Glomerular endothelial cell (primary cell): ENCODE measurements at regions not wholly inside any gene's neighbourhood (a gene's known extent, or its start where the extent isn't known, plus 50 kb on each side); places are given as distances from the start of the nearest gene placed in this dataset.

Experiments used
- DNase-seq: peaks from one replicate; pipeline ENCODE4 v3.0.0-alpha.2; 2011; ENCODE audit warnings: low read depth, low spot score; ENCODE audit errors: extremely low read depth

GRCh38 chr7:121575194-121575765 is 179.2 kb upstream of the FAM3C start:
- DNase-seq = no peak

- no peak for DNase-seq
Measured at GRCh38 chr7:121574109-121574508, 178.0 kb upstream of the FAM3C start.

- DNase-seq = no peak
Measured at GRCh38 chr7:121572615-121573014, 176.5 kb upstream of the FAM3C start.

- DNase-seq = no peak
Measured at GRCh38 chr7:121570365-121570764, 174.3 kb upstream of the FAM3C start.

- DNase-seq = no peak
Measured at GRCh38 chr7:121563177-121563576, 167.1 kb upstream of the FAM3C start.

- DNase-seq = no peak
Measured at GRCh38 chr7:121562259-121562658, 166.2 kb upstream of the FAM3C start.

- no peak for DNase-seq
Measured at GRCh38 chr7:121561717-121562116, 165.6 kb upstream of the FAM3C start.

GRCh38 chr7:121560267-121560990 is 164.3 kb upstream of the FAM3C start:
- no peak for DNase-seq

GRCh38 chr7:121558288-121558687 is 162.2 kb upstream of the FAM3C start:
- no peak for DNase-seq

- DNase-seq = no peak
Measured at GRCh38 chr7:121557034-121557892, 161.2 kb upstream of the FAM3C start.

- DNase-seq = no peak
Measured at GRCh38 chr7:121555558-121555957, 159.4 kb upstream of the FAM3C start.

- peak; percentile 57 for DNase-seq
Measured at GRCh38 chr7:121547544-121548092, 151.5 kb upstream of the FAM3C start.

- no peak for DNase-seq
Measured at GRCh38 chr7:121546632-121547543, 150.8 kb upstream of the FAM3C start.

GRCh38 chr7:121545418-121545817 is 149.3 kb upstream of the FAM3C start:
- DNase-seq = no peak

GRCh38 chr7:121544726-121545125 is 148.6 kb upstream of the FAM3C start:
- peak; percentile 96 for DNase-seq

GRCh38 chr7:121544238-121544637 is 148.1 kb upstream of the FAM3C start:
- DNase-seq = no peak

GRCh38 chr7:121541457-121541856 is 145.3 kb upstream of the FAM3C start:
- DNase-seq = no peak

- DNase-seq = no peak
Measured at GRCh38 chr7:121540138-121540537, 144.0 kb upstream of the FAM3C start.

- DNase-seq = no peak
Measured at GRCh38 chr7:121537031-121537430, 140.9 kb upstream of the FAM3C start.
